ENCODE measurements at regions not wholly inside any gene's neighbourhood (a gene's known extent, or its start where the extent isn't known, plus 50 kb on each side); places are given as distances from the start of the nearest gene placed in this dataset.

DNA sequence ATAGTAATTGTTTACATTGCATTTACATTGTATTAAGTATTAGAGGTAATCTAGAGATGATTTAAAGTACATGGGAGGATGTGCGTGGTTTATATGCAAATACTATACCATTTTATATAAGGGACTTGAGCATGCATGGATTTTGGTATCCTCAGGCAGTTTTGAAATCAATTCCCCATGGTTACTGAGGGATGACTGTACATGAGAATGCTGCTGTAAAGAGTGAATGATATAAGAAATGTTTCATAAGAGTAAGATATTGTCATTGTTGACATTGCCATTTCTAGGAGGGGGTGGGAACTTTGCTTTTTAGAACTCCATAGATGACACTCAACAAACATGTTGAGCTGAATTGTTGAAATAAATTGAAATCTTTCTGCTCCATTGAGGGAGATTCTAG, 185.0 kb downstream of the SEMA6A start:
- no peak for DNase-seq

- DNase-seq: peak in 1 of 3 donors; percentile 34
Measured at GRCh38 chr5:116388564-116389258, 185.9 kb downstream of the SEMA6A start.

DNA sequence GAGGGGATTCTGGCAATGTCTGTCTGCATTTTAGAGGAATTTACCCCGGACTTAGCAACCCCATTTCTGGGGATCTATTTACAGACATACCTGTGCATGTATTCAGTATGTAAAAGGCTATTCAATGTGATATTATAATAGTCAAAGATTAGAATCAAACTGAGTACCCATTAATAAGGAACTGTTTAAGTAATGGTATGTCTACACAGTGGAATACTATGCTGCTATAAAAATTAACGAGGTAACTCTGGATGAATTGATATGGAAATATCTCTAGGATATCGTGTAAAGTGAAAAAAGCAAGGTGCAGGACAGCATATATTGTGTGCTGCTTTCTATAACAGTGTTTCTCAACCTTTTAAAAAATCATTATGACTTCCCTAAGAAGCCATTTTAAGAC, 186.9 kb downstream of the SEMA6A start:
- no peak for DNase-seq

GRCh38 chr5:116386633-116387032, 188.0 kb downstream of the SEMA6A start:
- no peak for DNase-seq

- no peak for DNase-seq
Measured at GRCh38 chr5:116382874-116383266, 191.8 kb downstream of the SEMA6A start.

- DNase-seq: no peak
Measured at GRCh38 chr5:116382032-116382873, 192.4 kb downstream of the SEMA6A start.

DNA sequence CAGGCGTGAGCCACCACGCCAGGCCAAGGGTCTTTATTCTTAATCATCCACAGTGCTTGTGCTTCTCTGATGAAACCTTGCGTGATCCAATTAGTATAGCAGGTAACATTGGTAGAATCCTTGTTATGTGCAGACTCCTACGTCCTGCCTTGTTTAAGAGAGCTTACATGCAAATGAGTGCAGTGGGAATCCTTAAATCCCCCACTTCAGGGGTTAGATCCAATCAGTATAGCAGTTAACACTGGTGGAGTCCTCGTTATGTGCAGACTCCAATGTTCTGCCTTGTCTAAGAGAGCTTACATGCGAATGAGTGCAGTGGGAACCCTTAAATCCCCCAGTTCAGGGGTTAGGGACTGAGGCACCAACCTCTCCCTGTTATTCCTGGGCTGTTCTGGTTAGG, 193.4 kb downstream of the SEMA6A start:
- no peak for DNase-seq

- DNase-seq: no peak
Measured at GRCh38 chr5:116380621-116381020, 194.0 kb downstream of the SEMA6A start.

DNA sequence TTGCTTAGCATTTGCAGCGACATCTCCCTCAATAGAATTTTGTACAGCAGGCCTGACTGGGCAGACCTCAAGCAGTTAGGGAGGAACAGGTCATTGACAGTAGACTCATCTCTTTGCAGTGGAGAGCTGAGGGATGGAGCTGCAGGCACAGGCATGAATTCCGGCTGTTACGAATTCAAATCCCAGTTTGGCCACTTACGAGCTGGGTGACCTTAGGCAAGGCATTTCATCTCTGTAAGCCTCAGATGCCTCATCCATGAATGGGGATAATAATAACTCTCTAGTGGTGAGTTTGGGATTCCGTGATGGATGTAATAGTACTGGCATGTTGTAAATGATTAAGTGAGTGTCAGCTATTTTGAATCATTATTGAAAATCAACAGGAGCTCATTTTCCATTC, 195.3 kb downstream of the SEMA6A start:
- no peak for DNase-seq

GRCh38 chr5:116378777-116379121, 195.9 kb downstream of the SEMA6A start:
- DNase-seq: no peak

- peak in 2 of 3 donors; percentile 61 to 62 for DNase-seq
Measured at GRCh38 chr5:116378007-116378776, 196.4 kb downstream of the SEMA6A start.

DNA sequence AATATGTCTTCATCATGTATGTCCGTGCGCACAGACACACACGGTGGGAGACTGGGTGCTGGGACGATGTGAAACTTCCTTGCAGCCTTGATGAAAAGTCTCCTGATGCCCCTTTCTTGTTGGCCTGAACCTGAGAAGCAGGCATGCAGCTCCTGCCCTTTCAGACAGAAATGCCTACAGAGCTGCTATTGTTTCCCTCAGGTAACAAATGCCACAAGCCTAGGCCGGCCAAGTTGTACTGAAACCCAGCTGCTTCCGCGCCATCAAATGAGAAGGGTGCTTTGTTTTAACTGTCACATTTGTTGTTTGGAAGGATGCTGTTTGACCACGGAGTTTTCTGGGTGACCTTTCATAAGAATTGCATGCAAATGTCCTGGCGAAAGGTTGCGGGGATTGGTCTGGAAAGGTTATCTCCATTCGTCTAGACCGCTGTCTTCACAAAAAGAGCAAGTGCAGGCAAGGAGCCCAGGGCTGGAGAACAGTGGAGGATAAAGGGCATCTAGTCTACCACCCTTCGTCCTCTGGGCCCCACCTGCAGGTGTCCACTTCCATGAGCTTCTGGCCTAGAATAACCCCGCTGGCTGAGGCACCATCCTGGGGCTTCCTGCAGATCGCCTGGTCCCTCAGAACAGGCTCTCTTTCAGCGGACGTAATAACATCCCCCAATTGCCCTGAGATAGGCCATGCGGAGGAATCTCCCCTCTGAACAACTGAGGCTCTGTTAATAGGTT, 197.2 kb downstream of the SEMA6A start:
- DNase-seq: no peak

- DNase-seq: peak; percentile 54 to 68 (median 62)
Measured at GRCh38 chr5:116375926-116376325, 198.7 kb downstream of the SEMA6A start.

GRCh38 chr5:116374434-116374852, 200.2 kb downstream of the SEMA6A start:
- no peak for DNase-seq

DNA sequence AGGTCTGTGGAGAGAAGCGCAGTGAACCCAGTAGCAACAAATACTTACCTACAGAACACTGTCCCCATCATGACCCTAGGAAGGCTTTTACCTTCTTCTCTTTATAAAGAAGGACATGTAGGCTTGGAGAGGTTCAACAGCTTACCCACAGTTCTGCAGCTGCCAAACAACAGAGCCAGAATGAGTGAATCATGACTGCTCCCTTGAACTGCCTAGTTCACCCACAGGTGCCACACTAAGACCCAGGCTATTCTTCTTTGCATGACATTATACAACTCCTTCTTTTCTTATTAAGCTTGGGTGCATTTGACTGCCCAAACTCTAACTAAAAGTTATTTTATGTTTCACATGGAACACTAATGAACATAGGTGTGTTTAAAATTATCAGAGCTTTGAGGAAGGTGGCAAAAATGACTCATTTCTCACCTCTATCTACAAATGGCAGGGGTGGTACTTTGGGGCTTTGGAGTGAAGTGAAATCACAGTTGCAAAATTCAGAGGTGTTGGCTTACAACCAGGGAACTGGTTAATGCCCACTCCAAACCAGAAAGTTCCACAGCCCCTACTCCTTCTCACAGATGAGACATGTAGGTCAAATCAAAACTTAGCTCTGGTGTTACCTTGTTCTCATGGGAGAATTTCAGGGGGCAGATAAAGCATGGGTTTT, 201.6 kb downstream of the SEMA6A start:
- no peak for DNase-seq

DNA sequence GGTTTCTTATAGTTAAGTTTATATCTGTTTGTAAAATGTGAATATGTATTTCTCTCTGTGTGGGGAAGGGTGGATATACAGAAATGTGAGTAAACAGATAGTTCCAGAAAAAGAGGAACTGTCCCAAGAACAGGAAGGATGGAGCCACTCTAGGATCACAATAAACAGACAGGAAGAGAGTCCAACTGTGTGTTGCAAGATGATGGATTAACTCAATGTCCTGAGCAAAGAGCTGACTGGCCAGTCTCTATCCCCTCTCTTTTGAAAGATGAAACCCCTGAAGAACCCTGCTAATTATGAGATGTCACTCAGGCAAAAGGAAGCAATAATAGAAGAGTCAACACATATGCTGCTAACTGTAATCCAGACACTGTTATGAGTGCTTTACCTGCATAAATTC, 202.7 kb downstream of the SEMA6A start:
- no peak for DNase-seq

GRCh38 chr5:116371431-116371830, 203.2 kb downstream of the SEMA6A start:
- DNase-seq: no peak

GRCh38 chr5:116370886-116371285, 203.7 kb downstream of the SEMA6A start:
- DNase-seq: no peak

DNA sequence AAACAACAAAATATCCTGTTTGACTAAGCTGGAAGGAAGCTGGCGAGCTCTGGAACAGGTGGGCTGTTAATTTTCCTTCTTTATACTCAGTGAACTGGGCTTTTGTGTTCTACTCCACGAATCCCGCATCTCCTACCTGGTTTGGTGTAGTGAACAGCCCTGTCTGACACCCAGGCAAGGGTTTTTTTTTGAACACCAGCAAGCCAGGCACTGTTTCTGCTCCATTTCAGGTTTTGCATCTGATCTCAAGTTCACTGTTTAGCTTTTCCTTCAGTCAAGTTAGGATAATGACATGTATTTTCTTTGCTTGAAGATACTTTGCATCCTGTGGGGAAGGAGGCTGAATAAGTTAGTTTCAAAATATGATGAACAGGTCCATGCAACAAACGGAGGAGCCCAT, 204.5 kb downstream of the SEMA6A start:
- DNase-seq: no peak

DNA sequence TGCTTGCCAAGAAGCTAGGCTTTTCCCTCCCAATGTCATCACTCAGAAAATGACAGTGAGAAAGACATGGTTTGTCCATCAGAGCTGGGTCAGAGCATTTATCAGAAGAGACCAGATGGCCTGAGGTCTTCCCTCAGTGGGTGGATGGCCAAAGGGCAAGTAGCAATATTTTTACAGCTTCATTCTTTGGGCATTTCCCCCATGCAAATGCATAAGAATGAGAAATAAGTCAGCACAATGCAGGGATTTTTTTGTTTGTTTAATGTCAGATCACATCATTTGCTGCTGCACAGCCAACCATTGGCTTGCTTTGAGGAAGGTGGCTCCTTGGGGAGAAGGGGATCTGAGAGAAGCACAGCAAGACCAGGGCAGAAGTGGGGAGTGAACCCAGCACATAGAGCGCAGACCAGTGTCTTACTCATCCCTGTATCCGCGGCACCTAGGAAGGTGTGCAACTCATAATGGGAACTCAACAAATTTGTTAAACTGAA, 209.6 kb downstream of the SEMA6A start:
- no peak for DNase-seq

GRCh38 chr5:116363780-116364179, 210.8 kb downstream of the SEMA6A start:
- DNase-seq: no peak

Data from muscle of back (tissue), 3 donors.